ENCODE measurements at regions not wholly inside any gene's neighbourhood (a gene's known extent, or its start where the extent isn't known, plus 50 kb on each side); places are given as distances from the start of the nearest gene placed in this dataset.

DNA sequence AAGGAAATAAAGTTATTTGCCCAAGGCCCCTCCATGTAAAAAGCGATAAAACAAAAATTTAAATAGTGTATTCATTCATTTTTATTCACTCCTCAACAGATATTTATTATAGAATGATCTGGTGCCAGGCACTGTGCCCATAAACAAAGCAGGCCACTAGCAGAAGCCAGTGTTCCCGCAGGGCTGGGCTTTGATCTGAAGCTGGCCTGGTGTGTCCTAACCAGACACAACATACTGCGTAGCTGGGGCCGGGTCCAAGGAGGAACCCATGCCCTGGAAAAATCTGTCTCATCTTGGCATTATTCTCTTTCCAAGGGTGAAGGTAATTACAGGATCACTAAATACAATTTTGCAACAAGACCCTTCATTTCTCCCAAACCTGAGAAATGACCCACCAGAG is 537.4 kb upstream of the CDH5 start:
- TF ChIP-seq, protein P1, sequence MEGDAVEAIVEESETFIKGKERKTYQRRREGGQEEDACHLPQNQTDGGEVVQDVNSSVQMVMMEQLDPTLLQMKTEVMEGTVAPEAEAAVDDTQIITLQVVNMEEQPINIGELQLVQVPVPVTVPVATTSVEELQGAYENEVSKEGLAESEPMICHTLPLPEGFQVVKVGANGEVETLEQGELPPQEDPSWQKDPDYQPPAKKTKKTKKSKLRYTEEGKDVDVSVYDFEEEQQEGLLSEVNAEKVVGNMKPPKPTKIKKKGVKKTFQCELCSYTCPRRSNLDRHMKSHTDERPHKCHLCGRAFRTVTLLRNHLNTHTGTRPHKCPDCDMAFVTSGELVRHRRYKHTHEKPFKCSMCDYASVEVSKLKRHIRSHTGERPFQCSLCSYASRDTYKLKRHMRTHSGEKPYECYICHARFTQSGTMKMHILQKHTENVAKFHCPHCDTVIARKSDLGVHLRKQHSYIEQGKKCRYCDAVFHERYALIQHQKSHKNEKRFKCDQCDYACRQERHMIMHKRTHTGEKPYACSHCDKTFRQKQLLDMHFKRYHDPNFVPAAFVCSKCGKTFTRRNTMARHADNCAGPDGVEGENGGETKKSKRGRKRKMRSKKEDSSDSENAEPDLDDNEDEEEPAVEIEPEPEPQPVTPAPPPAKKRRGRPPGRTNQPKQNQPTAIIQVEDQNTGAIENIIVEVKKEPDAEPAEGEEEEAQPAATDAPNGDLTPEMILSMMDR (conservative IDR thresholded peaks at IDR 0.05 in 1 of 2, IDR thresholded peaks at IDR 0.05 in 1 of 2; ENCODE audit: extremely low read depth in 1 of 2, insufficient read depth in 1 of 2, low read depth in 1 of 2, low read length in 2 of 2): no peak
- no peak for TF ChIP-seq EZH2 (IDR thresholded peaks at IDR 0.05; ENCODE audit: borderline replicate concordance, low read length)
